NCI-H1105 (cell line): ENCODE measurements at regions not wholly inside any gene's neighbourhood (a gene's known extent, or its start where the extent isn't known, plus 50 kb on each side); places are given as distances from the start of the nearest gene placed in this dataset.
"Not testable (repeated sequence)": the region's sequence is repeated elsewhere in the genome, so short reads cannot be mapped to it uniquely, and the experiment has no call there.

ENCODE experiments used
- DNase-seq: peaks from one replicate; lab custom pipeline; 2025; lab: John Stamatoyannopoulos, UW

DNA sequence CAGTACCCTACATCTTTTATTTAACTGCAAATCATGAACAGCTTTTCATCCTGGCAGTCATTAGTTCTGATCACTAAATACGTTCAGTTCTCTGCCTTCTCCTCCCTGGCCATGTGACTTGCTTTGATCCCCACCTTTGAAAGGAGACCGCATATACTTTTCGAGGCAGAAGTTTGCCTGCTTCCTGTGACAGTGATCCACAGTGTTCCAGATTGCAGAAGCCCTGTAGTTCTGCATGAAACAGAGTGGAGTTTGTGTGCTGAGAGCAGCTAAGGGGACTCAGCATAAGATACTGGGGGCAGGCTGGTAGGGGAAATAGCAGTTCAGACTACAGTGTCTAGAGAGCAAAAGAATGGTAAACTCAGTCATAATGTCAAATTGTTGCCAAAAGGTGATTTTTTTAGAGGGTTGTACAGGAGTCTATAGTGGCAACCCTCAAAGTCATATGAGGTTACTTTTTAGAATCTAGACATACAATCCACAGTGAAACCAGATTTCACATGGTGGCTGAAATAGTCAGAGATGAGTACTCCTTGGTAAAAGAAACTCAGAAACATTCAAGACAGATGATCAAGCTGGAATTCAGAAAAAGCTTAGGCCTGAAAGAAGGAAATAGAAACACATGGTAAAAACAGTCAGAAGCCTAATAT lies 1800.4 kb upstream of the CELF4 start:
- no peak for DNase-seq

DNA sequence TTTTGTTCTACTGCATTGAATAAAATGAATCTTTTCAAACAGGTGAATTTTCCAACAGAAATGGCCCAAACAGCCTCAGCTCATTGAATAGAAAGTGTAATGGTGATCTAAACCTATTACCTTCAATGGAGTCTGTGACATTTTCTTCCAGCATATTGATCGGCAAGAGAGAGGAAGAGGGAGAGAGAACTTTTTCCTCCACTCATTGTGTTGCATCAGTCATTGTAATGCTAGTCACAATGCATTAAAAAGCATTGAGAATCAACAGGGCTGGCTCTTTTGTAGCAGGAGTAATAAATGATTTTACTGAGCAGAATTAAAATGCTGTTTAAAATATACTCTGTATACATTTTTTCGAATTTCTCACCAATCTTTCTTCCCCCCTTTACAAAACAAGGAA lies 1794.5 kb upstream of the CELF4 start:
- DNase-seq = no peak

DNA sequence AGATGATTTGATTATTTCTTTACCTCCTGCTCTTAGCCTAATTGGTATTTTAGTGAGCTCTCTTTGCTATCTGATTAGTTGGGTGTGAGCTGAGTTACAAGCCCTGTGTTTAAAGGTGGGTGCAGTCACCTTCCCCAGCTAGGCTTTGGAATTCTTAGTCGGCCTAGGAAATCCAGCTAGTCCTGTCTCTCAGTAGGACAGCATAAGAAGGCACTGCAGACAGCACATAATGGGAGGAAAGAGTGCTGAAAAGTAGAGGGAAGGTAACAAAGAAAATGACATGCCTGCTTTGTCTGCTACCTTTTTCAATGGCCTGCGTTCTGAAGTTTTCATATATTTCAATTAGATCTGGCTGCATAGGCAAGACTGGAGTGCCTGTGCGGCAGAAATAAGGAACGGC lies 1794.0 kb upstream of the CELF4 start:
- no peak for DNase-seq

DNA sequence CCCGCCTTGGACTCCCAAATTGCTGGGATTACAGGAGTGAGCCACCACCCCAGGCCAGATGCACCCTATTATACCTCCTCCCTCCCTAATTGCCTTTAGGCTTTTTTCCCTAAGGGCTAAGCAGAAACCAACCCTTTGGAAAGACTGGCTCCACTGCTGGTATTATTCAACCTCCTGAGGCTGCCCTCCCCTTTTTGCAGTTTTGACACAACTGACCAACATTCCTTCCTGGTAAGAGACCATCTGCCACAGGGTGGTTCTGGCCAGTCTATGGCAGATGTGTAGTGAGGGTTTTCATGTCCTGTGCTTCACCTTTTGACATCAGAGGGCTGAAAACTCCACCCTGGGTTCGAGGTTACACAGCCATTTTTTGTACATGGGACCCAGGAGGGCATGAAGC lies 1785.3 kb upstream of the CELF4 start:
- DNase-seq = no peak

DNA sequence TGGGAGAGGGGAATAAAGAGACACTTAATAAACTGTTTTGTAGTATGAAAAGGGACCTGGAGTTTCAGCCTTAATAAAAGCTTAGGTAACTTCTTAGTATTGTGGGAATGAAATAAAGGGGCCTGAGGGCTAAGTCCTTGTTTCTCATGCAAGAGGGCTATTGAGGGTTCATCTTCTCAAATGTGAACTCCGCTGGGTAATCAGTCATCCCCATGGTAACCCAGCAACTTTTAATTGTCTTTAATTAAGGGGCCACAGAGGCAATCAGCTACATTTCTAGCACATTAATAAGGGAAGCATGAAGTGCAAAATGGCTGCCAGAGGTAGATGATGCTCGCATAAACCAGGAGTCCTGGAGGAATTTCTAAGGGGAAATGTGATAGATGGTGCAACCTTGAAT lies 1784.2 kb upstream of the CELF4 start:
- no peak for DNase-seq

DNA sequence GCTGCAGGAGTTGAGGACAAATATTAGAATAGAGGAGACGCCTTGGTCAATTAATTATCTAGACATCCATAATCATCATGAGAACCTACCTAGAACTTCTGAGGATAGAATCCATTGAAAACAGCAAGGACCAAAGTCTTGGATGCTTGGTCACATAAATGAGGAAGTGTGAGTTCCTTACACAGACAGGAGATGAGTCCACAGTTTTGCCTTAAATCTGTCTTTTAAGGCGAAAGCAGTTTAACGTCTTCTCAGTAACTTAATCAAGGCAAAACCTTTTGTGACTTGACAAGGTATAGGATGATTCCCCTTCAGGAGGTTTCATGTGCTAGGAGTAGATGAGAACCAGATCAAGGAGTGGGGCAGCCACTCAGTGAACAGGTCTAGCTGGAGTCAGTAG lies 1783.2 kb upstream of the CELF4 start:
- no peak for DNase-seq

DNA sequence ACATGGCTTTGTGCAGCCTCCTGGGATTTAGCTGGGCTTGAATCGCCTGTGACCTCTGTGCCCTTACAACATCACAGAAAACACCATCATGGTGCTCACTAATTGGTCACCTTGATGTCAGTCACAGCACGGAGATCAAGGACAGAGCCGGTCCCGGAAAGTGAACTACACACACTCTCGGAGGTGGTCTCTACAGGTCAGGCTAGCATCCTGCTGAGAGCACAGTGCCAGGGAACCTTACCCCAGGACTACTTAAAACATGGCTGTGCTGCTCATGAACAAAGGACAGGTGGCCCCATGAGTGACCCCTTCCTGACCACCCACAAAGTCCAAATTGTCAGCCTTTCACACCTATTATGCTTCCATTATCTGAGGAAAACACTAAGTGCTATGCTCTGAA lies 1782.1 kb upstream of the CELF4 start:
- no peak for DNase-seq

DNA sequence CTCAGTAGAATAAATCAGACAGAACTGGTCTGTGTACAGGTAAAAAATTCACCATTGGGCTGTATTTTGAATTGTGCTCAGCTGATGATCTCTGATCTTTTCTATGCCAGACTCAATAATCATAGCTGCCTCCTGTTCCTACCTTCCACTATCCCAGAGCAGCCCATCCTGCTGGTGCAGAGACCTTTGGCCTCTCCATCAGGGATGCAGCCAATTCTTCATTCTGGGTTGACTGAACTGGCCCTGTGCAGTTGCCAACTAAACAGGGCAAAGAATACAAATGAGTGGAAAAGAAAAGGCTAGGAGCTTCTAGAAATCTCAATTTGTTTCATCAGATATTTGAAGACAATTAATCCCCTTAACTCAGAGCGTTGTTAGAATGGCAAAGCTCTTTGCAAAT lies 1781.3 kb upstream of the CELF4 start:
- DNase-seq = no peak

DNA sequence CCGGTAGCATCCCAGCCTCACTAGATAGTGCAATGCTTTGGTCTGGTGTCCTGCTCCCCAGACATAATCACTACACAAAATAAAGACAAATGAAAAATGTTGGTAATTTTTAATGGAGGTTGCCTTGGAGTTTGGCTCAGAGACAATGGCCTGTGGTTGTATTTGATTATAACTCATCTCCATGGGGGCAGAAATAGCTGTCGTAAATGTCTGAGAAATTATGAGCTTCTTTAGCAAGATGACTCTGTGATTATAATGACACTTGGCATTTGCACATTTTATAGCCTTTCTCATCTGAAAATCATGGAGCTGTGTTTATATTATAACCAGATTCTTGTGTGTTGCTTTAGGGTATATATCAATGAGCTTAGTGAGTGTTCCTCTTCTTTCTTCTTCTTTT lies 1779.7 kb upstream of the CELF4 start:
- DNase-seq = no peak

DNA sequence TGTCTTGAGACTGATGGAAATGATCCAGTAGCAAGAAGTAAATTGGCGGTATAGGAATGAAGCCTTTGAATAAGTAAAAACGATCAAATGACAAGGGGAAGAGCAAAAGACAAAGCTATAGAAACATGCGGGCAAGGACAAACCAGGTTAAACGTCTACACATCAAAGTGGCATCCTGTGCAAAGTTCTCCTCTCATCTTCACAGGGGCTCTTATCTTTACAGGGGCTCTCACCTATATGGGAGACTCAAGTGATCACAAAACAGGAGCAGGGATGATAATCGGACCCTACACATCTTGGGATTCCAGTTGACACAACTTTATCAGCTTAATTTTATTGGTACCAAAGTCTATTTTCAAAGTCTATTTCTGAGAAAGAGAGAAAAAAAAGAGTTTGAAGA lies 1778.9 kb upstream of the CELF4 start:
- DNase-seq = no peak

DNA sequence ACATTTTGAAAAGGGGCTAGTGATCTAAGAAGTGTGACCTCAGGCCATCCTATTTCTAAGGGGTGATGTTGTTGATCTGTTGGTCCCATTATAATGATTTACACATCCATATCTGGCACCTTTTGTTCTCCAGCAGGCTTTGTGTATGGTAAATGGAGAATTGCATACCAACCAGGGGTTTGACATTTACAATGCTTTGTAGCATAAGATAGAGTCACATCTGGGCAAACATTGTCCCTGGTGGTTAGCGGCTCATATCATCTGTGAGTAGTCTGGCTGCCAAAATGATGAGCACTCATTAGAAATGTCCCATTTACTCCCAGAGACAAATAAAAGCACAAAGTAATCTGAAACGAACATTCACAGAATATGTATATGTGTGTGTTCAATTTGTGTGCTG lies 1775.5 kb upstream of the CELF4 start:
- DNase-seq = no peak

DNA sequence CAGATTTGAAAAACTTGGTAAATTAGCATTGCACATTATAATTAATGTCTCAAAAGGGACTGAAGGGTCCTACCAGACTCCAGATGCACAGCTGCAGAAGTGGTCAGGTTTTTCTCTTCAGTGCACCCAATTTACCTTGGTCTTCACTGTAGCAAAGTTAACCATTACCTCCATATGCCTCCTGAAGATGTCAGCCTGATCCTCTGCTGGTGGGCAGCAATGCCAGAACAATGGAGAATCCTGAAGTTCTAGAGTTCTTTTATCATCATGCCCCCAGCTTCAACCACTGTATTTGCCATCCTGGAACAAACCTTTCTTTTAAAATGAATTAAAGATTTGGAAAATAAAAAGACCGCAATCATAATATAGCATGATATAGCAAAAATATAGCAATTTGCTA lies 1774.8 kb upstream of the CELF4 start:
- DNase-seq = no peak

DNA sequence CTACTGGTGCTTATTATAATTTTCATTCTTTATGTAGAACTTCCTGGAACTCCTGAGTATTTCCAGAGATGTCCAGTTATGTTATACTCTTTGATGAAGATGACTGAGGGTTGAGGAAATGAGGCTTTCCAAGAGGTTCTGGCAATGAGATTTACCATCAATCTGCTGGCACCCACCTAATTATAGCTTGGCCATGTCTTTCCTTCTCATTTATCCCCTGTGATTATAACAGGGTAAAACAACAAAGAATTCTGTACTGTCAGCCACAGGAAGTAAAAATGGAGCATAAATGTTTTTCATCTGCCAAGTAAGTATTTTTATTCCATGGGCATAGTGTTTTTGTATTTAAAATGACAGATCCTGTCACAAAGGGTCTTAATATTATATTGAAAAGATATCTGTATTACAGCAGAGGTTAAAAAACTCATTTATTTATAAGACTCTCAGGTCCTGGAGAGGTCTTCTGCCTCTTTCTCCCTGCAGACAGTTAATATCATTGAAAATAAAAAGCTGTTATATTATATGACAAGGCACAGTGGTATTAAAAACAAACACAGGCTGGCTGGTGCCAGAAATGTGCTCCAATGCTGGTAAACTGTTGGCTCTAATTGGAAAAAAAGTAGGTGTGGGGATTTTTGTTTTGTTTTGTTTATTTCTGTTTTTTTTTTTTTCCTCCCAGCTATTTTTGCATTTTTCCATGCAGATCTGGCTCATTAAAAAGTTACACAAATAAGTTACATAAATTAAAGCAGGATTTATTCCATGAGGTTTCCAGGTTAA lies 1764.1 kb upstream of the CELF4 start:
- no peak for DNase-seq

DNA sequence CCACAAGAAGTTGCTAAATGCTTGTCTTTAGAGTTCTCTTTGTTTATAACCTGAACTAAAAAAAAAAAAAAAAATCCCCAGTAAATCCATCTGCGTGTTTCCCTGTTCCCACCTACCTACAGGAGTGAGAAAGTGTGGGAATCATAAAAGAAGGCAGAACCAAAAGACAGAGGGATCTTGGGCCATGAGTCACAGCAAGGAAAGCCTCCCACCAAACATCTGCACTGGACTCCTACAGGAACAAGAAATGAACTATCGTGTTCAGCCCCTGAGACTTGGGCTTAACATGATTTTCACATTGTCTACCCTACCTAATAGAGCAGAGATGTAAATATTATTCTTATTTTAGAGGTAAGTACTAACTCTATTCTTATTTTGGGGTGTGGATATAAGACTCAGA lies 1761.2 kb upstream of the CELF4 start:
- no peak for DNase-seq

DNA sequence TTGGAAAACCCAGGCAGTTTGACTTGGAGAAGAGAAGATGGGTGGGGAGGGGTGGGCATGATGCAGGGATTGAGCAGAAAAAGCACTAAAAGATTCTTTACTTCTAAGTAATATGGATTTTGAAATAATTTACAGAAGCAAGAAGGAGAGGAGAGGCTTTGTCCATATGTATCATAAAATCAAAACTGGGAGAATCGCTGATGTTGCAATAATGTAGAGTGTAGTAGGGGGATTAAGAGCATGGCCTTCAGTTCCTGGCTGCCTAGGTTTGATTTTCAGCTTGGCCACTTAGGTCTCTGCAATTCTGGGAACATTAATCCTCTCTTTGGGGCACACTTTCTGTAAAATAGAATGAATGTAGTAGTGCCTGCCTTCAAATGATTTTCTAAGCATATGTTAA lies 1760.4 kb upstream of the CELF4 start:
- no peak for DNase-seq

DNA sequence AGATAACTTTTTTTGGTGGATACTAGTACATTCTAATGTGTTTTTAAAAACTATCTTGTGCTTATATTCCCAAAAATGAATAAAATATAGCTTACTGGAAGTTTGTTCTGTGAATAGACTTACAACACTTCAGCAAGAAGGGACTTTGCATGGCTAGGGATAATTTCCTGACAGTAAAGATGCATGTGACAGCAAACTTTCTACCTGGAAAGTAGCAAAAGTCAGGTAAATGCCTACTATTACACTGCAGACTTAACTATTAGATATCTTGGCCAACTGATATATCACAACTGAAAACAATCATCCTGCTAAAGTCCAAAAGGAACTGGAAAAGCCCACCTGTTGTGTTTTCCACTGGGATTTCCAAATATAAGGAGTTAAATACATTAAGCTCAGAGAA lies 1753.5 kb upstream of the CELF4 start:
- DNase-seq = no peak

DNA sequence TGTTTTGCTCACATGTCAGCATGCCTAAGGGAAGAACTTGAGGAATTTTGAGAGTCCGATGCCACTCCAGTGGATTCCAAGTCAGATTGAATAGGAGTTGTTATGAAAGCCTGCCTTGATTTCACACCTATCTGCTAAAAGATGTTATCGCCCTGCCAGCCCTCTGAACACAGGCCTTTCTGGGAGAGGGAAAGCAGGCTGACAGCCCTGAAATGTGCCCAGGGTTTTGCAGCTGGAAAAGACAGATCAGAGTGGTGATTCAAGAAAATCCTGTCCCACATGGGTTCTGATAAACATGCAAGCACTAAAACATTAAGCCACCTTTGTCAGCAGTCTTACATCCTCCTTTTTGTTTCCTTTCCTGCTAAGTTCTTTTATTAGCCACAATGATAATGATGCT lies 1752.9 kb upstream of the CELF4 start:
- no peak for DNase-seq

DNA sequence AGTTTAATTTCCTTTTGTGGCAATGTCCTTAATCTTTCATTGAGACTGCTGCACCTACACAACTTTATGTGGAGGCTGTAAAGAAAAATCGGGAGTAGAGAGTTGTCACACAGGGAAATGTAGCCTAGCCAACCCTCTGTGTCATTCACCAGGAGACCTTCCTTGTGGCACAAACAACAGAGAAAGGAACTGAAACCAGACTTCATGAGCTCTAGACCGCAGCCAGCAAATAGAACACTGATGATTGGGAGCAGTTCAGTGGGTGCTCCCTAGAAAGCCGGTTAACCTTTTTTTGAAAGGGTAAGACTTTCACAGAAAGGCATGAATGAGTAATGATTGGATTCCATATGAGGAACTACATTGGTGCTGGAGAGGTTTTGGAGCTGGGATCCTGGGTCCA lies 1752.4 kb upstream of the CELF4 start:
- DNase-seq = no peak

DNA sequence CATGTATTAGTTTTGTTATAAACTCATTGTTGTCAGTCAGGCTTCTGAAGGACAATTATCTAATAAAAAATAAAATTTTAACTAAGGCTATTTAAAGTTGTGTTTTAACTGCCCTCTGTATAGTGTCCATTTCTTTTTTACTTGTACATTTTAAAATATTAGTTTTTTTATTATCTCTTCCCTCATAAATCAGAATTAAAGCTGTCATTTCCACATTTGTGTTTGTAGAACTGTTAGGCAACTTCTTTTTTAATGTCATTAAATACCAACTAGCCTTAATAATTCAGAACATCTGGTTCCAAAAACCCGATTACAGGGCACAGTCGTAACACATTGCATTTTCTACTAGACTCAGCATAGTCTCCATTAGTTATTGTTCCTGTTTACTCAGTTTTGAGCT lies 1749.0 kb upstream of the CELF4 start:
- DNase-seq = no peak

DNA sequence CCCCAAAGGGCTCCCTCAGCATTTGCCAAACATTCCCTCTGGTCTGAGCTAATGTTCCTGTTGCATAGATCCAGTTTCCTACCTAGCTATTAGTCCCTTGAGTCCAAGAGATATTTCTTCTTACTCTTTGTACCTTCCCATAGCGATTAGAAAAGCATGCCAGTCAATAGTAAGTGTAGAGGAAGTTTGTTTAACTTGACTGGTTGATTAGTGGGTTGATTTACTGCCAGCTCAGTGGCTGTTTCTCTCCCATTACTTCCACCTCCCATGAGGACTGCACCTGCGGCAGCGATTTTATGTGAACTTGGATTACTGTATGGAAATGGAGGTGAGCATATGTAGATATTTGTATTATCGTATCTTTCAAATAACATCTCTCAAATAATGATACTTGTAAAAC lies 1748.4 kb upstream of the CELF4 start:
- DNase-seq = peak; percentile 88

DNA sequence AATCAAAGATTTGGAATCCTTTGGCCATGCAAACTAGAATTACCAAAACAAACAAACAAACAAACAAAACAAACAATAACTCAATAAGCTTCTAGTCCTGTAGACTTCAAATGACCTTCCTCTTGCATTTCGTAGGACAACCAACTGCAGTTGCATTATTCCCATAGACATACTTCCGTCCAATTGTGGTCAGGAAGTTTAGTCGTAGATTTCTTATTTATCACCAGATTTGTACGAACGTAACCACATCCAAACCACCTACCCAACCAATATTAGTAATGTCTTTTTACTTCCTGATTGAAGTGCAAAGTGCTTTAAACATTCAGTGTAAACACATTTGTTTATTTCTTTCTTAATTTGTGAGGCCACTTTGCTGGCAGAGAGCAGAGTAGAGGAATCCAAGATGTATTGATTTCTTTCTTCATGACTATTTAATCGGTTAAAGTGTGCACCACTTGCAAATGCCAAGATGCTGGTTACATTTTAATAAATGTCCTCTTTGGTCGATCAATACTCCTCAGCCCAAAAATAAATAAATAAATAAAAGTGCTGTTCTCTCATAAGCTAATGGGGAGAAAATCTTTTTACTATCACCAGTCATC lies 1745.6 kb upstream of the CELF4 start:
- no peak for DNase-seq

DNA sequence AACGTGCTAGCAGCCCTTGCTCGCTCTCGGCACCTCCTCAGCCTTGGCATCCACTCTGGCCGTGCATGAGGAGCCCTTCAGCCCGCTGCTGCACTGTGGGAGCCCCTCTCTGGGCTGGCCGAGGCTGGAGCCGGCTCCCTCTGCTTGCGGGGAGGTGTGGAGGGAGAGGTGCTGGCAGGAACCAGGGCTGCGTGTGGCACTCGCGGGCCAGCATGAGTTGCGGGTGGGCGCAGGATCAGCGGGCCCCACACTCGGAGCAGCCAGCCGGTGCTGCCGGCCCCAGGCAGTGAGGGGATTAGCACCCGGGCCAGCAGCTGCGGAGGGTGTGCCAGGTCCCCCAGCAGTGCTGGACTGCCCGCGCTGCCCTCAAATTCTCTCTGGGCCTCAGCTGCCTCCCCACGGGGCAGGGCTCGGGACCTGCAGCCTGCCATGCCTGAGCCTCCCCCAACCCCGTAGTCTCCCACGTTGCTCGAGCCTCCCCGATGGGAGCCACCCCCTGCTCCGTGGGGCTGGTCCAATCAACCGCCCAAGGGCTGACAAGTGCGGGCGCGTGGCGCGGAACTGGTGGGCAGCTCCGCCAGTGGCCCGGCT lies 1743.4 kb upstream of the CELF4 start:
- not testable (repeated sequence) for DNase-seq

DNA sequence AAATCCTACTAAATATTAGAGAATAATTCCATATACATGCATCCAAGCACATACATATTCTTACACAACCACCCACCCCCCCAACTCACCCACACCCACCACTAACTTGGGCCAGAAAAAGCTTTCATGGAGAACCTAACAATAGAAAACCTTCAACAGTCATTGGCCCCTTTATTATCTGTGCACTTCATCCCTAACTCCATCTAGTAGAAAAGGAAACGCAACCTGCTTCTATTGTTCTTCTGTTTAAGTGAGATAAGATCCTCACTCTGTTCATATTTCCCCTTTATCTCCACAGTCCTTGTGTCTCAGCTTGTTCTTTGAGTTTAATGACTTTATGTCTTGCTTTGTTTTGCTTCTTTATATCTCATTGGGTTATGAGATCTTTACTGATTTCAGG lies 1740.2 kb upstream of the CELF4 start:
- no peak for DNase-seq
